Ecto neural progenitor cell (in vitro differentiated cells): ENCODE measurements at regions not wholly inside any gene's neighbourhood (a gene's known extent, or its start where the extent isn't known, plus 50 kb on each side); places are given as distances from the start of the nearest gene placed in this dataset.

Experiments used
- DNase-seq: peaks from one replicate; pipeline ENCODE4 v3.0.0-alpha.2; 2018; ENCODE audit warnings: low spot score

DNA sequence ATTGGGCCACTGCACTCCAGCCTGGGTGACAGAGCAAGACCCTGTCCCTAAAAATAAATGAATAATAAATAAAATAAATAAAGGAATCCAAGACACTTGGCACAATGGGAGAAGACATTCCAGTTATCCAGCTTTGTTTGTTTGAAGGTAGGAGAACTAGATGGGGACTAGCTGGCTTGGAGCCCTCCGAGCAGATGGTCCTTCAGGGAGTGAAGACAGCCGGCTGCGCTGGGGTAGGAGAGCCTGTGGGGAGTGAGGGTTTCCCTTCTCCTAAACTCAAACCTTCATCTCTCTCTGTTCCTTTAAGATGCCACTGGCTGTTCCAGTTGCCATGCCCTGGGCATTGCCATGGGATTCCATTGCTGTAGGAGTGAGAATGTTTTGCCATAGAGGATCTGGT is 120.6 kb downstream of the NAV1 start:
- no peak for DNase-seq

DNA sequence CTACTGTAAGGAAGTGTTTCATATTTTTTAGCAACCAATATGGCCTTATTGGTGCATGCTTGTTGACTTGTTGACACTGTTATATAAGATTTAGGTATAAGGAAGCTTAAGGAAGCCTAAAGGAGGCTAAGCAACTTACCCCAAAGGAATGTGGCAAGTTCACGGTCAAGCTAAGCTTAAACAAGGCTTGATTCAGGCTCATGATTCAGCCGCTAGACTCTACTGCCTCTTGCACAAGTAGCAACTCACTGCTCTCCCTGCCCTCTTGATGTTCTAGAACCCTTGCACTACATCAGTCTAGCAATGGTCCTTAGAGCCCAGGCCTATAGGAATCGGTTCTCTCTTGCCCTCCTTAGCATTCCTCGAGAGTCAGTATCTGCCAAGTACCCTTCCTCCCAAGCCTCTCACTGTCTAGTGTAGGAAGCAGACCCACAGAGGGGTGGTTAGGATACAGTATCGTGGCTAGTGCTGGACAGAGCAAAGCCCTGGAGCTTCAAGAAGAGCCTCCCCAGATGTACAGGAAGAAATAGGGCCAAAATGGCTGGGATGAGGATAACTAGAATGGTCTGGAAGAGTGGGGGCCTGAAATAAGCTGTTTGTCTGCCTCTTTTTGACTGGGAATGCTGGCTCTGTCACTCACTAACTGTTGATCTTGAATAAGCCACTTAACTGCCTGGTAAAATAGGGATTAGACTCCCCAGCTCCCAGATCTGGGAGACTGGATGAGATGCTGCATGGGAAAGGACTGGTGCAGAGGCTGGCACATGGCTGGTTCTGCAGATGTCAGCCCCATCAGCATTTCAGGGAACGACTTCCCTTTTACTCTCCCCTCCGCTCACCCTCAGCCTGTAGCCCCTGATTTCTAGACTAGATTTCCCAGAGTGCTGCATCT is 122.2 kb downstream of the NAV1 start:
- DNase-seq: no peak

DNA sequence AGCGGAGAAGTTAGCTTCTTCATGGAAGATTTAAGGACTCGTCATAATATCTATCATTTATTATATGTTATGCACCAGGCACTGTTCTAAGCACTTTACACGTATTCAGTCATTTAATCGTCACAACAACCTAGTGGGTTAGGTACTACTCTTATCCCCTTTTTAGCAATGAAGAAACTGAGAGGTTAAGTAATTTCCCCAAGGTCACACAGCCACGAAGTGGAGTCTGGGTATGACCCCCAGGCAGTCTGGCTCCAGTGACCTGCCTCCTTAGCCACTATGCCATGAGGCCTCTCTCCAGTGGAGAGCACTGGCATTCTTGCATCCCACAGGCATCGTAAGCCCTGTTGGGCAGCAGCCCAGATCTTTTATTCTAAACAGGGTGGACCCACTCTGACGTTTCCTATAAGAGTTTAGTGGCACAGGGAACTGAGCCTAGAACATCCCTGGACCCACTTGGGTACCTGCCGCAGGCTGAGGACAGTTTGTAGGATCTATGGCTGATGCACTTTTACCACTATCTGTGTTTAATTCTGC is 123.0 kb downstream of the NAV1 start:
- DNase-seq: no peak

DNA sequence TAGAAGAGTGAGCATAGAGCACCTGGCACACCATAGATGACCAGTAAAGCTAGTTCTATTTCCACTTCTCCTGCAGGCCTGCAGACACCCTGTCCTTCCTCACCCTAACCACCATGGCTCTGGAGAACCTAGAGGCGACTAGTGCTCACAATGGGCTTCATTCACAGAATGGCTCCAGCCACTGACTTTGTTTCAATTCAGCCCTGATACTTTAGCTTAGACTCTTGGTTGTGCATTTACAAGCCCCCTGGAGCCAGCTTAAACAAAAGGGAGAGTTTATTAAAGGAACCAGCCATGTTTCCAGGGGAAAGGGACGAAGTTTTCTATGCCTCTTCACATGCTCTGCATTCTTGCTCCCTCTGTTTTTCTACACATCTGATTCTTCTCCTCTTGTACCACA is 123.7 kb downstream of the NAV1 start:
- no peak for DNase-seq

DNA sequence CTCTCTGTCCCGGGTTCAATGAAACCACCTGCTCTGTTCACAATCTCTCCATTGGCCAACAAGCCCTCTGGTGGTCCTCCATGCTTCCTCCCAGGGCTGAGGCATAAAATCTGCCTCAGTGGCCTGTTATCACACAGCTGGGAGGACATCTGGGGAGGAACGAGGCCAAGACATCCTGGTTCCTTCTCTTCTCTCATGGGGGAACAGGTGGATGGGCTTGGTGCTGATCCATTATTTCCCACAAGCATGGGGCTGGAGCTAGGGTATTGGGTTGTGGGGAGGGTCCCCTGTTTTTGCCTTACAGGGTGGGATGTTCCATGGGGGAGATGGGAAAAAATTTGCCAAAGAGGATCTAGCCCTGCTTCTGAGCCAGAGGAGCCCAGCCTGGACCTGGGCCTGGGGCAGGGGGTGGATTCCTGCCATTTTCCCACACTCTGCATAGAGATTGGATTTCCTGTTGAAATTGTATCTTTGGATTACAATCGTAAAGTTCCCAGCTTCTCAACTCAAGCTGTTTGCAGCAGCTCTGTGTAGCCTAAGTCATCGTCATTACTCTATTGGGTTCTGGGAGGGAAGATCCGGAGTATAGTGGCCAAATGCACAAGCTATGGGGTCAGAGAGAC is 124.7 kb downstream of the NAV1 start:
- DNase-seq: no peak

DNA sequence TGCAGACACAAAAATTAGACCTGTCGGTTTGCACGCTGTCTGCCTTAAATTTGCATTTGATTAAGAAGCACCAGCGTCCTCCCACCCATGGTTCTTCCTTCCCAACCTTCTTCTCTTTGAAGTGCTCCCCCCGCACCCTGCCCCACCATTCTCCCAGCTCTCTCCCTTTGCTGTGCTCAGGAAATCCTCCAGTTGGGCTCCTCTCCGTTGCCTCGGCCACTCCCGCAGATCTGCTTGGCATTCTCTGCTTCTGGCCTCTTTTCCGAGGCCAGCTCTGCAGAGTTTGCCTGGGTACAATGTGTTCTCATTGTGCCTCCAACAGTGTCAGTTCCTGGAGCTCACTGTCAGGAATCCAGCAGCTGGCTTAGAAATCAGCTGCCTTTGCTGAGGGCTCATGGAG is 126.1 kb downstream of the NAV1 start:
- no peak for DNase-seq

DNA sequence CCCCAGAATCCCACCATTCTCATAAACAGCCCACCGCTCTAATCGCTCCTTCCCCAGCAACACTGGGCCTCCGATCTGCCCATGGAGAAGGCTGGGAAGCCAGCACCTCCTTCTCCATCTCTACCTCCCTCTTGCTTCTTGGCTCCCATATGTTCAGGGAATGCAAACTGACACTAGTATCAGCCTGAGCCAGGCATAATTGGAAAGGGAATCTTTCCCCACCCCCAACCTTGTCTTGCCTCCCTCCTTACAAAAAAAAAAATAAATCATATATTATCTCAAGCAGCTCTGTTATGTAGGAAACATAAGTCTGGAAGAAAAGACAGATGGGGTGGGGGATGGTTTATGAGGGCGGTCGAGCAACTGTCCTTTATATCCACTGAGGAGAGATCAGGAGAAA is 127.2 kb downstream of the NAV1 start:
- no peak for DNase-seq

DNA sequence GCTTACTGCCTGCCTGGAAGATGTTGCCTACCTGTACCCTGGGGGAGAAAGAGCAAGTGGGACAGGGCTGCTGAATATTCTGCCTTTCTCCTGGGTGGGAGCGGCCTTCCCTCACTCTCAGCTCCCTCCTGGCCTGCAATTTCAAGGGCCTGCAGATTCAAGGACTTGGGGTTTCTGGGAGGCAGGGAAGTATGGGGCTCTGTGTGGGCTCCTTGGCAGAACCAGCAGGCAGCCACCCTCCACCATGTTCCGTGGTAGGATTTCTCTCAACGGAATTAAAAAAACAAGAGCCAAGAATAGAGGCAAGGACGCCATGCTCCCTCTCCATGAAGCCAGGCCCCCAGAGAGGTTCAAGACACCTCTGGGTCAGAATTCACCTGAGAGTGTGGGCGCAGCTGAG is 127.7 kb downstream of the NAV1 start:
- DNase-seq: no peak

DNA sequence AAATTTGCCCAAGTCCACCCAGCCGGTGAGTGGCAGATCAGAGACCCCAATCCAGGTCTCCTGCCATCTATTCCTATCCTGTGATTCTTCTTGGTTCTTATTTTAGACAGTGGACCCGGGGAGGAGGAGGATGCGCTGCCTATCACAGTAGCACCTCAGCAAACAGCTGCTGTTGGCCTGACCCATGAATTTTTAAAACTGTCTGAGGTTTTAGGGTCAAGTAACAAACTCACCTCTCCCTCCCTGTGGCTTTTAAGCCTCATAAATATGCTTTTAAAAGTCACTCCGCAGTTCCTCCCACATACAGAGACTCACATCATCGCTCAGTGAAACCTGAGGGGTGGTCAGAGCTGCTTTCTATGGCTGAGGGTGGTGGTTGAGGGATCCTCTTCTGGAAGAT is 128.6 kb downstream of the NAV1 start:
- no peak for DNase-seq

DNA sequence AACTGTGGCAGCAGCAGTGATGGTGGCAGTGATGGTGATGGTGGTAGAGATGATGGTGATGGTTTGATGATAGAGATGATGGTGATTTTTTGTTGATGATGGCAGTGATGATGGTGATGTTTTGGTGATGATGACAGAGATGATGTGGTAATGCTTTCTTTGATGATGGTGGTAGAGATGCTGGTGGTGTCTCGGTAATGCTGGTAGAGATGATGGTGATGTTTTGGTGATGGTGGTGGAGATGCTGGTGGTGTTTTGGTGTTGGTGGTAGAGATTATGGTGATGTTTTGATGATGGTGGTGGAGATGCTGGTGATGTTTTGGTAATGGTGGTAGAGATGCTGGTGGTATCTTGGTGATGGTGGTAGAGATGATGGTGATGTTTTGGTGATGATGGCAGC is 131.6 kb downstream of the NAV1 start:
- DNase-seq: no peak

DNA sequence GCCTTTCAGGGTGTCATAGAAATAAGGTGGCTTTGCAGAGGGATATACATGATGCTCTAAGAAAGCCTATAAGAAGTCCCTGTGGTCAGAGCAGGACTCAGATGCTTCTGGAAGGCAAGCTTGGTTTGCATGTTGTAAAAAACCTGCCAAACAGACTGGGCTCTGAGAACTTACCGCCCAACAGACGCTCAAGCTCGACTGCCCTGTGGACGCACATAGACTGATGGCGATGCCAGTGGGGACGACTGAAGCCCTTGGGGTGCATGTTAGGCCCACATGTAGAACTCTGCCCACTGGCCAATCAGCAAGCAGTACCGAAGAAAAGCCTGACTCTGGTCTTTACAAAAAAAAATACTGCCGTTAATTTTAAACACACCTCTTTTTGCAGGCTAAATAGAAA is 133.8 kb downstream of the NAV1 start:
- no peak for DNase-seq

DNA sequence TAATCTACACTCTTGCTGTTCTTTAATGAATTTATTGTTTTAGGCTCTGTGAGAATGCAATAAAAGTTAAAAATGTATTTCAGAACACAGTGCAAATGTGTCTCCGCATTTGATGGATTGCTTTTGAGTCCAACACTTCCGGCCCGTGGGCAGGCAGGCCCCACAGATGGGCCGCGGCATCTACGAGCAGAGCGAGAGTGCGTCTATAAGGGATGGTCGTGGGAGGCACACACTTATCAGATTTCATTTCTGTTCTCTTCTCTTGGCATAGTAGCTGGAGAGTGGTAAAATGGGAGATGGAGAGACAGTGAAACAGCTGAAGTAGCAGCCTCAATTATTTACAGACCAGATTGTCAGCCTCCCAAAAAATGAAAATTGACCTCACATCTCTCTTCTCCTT is 134.2 kb downstream of the NAV1 start:
- DNase-seq: no peak

DNA sequence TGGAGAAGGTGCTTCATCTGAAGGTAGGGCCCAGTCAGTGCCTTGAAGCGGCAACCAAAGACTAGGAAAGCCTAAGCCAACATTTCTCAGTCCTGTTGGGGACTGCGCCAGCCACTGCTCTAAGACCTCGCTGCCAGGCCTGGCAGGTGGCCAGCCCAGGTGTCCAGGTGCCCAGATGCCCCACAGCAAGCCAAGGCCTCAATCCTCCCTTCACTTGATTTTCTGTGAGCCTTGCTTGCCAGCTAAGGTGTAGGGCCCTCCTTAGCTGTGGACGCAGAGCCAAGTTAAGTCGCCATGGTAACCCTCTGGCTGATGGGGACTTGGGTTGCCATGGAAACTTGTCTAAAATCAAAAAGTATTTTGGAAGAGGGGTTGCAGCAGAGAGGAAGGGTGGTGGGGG is 135.0 kb downstream of the NAV1 start:
- DNase-seq: no peak

DNA sequence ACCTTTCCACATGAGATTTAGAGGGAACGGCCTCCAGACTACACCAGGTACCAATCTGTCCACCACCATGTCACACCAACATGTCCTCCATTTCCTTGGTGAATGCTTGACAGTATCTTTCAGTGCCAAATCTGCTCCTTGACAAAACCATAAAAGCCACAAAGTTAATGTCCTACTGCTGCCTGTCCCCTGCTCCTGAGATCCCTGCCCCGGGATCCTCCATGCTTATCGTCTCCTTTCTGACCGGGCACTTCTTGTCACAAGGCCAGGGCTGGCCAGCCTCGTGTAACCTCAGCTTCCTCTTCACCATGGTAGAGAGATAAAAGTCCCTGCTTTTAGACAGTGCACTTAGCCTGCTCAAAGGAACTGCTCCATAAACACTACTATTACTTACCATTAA is 136.2 kb downstream of the NAV1 start:
- DNase-seq: no peak

DNA sequence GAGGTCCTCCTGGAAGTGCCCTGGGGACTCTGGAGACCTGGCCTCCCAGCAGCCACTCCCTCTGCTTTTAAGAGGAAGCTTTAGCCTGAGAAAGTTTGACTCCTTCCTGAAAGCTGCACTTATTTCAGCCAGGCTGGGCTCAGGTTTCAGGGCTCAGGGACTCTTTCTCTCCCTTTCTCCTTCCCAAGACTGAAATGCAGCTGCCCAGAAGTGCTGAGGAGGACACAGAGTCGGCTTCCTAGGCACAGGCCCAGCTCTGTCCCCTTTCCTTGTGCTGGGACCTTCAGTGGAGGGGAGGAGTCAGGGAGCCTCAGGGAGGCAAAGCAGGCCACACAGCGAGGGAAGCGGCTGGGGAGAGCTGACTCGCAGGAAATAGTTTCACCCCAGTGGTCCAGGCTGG is 137.3 kb downstream of the NAV1 start:
- peak; percentile 67 for DNase-seq

DNA sequence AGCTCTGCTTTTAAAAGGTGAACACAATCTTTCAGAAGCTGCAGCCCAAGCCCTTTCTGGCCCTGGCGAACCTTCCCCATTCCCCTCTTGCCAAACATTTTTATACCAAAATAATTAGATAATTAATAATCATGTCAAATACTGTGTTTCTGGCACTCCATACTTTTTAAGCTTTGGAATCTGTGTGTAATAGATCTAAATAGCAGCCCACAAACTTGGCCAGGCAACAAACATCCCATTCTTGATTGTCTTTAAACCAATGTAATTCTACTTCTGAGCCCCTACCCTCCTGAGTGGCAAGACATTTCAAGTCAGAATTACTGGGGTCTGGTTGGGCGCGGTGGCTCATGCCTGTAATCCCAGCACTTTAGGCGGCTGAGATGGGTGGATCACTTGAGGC is 137.7 kb downstream of the NAV1 start:
- DNase-seq: no peak

DNA sequence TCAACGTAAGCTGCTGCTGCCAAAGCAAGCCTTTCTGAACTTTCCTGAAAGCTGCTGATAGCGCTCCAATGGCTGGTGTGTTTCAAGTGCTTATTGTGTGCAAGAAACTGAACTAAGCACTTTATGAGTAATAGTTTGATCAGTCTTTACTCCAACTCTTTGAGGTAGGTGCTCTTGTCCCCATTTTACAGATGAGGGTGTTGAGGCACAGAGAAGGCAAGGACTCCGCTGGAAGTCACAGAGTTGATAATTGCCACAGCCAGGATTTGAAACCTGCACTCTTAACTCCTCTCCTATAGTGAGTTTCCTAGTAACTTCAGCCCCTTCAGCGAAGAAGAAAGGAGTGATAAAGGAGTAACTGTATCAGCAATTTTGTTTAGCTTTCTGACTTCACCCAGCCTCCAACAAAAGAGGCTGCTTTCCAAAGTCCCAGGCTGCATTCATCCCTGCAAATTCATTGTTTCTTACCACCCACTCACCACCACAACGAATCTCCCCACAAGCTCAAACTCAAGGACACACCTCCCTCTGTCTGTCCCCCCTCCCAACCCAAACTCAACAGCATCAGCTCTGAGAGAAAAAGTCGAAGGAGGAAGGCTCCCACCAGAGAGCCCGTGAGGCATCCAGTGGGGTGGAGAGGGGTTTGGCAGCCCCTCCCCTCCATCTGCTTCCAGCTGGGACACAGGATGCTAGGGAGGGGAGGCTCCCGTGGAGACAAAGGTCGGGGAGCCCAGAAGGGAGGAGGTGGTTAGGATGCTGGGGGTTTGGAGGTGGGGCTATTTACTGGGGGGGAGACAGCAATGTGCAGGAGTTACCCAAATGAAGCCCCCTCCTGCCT is 139.6 kb downstream of the NAV1 start:
- DNase-seq: no peak

DNA sequence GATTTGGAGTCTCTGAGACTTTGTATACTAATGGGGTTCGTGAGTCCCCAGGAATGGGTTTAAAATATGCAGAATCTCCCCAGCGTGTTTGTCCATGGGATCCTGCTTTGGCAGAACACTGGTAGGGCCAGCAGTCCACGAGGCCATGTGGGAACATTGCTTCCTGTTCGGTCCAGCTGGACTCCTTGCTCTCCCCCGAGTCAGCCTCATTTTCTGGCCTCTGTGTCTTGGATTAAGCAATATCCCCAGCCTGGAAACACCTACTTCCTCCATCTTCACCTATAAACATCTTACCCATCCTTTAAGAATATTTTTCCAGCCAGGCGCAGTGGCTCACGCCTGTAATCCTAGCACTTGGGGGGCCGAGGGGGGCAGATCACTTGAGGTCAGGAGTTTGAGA is 142.4 kb downstream of the NAV1 start:
- no peak for DNase-seq

DNA sequence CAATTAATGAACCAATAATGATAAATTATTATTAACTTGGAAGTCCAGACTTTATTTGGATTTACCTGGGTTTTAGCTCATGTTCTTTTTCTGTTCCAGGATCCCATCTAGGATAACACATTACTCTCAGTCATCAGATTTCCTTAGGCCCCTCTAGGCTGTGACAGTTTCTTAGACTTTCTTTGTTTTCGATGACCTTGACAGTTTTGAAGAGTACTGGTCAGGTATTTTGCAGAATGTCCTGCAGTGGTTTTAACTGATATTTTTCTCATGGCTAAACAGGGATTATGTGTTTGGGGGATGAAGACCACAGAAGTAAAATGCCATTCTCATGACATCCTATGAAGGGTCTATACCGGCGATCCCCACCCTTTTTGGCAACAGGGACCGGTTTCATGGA is 144.0 kb downstream of the NAV1 start:
- DNase-seq: no peak

DNA sequence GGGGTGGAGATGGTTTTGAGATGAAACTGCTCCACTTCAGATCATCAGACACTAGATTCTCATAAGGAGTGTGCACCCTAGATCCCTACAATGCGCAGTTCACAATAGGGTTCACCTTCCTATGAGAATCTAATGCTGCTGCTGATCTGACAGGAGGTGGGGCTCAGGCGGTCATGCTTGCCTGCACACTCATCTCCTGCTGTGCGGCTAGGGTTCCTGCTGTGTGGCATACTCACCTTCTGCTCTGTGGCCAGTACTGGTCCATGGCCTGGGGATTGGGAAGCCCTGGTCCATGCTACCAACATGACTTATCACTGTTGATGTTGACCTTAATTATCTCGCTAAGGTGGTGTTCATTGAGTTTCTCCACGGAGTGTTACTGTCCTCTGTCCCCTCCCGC is 144.5 kb downstream of the NAV1 start:
- no peak for DNase-seq

DNA sequence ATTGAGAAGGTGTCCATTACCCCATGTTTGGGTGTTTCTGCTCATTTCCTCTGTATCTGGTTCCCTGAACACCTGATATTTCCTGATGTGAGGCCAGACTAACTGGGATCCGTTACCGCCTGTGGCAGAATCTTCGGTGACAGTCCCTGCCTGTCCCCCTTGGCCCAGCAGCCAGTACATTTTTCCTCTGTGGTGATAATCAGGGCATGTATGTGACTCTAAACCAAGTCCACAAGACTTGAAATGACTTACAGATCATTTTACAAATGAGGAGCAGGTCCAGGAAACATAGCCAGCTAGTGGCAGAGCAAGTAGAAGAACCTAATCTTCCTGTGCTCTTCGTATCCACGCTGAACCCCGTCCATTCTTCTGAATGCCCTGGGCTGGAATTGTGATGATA is 143.5 kb upstream of the IPO9 start:
- DNase-seq: no peak

DNA sequence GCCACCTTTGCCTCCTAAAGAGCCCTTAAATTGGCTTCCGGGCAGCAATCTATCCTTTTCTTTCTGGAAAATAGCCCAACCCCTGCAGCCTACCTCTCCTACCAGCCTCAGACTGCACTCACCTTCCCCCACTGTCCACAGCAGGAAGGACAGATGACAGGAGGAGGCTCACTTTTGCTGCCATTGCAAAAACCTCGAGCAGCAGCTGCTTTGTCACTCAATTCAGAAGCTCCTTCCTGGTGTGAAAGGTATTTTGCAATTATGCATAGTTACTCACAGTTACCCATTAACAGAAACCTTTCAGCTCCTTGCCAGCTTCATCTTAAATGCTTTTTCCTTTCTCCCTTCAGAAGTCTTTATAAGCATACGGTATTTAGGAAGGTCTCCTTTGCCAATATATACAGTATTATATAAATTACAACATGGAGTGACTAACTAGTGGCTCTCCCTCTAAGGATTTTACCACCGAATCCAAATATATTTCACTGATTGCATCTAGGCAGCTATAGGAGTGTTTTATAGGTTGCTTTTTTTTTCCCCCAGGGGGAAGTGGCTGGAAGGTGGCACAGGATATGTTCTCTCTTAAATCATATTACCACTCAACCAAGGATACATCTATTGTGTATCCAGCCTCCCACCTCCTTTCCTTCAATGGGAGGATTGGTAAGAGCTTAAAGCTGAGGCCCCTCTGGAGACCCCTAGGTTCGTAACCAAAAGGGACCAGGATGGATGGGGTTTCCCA is 142.1 kb upstream of the IPO9 start:
- DNase-seq: no peak
